Breast epithelium (tissue), 3 donors: ENCODE measurements at regions not wholly inside any gene's neighbourhood (a gene's known extent, or its start where the extent isn't known, plus 50 kb on each side); places are given as distances from the start of the nearest gene placed in this dataset.

Source experiments
- CTCF ChIP-seq, 3 donors: fragments of 450-650 bp; IDR thresholded peaks; one replicate each; pipeline ENCODE4 v1.5.1; 2016 to 2017; ENCODE audit warnings: antibody characterized with exemption in 3 of 3, mild to moderate bottlenecking in 3 of 3, moderate library complexity in 3 of 3
- POLR2AphosphoS5 ChIP-seq, 3 donors: sonication (generic); formaldehyde crosslinking; IDR thresholded peaks; one replicate each; pipeline ENCODE4 v1.6.1; 2017; ENCODE audit warnings: antibody characterized with exemption in 3 of 3

- TF ChIP-seq CTCF (IDR thresholded peaks at IDR 0.05) (no peak), POLR2AphosphoS5 (IDR thresholded peaks at IDR 0.05) (no peak)
Observed at GRCh38 chr7:48839108-48839507, 85.2 kb upstream of the CDC14C start.
